OCI-LY7 (cell line): ENCODE measurements at regions not wholly inside any gene's neighbourhood (a gene's known extent, or its start where the extent isn't known, plus 50 kb on each side); places are given as distances from the start of the nearest gene placed in this dataset.

Experiments used
- BruUV-seq: library from RNA; stranded (reverse); fragments of 400-500 nt; replicated peaks from 2 replicates; lab custom pipeline; 2021; lab: Mats Ljungman, UMichigan
- CTCF ChIA-PET: fragments of 300-600 bp; sonication (Branson Sonifier 250); formaldehyde crosslinking; loops from one replicate; lab custom pipeline; 2022; ENCODE audit warnings: antibody characterized with exemption; ENCODE audit not compliant: unreplicated experiment; lab: Charles Lee
- POLR2A ChIA-PET: fragments of 300-600 bp; sonication (Branson Sonifier 250); formaldehyde crosslinking; loops from one replicate; lab custom pipeline; 2022; ENCODE audit warnings: antibody characterized with exemption; lab: Charles Lee
- DNase-seq: peaks from one replicate; pipeline ENCODE4 v3.0.0-alpha.2; 2015; ENCODE audit warnings: low spot score
- H2AFZ ChIP-seq: fragments of 200-600 bp; sonication (generic), shearing (Covaris generic); 2 replicates; pipeline ENCODE4 v1.6.1; 2014; ENCODE audit warnings: mild to moderate bottlenecking, antibody characterized with exemption, low read length, moderate library complexity
- H3K27ac ChIP-seq: fragments of 200-600 bp; sonication (generic); 2 replicates; pipeline ENCODE4 v1.5.1; 2014; ENCODE audit warnings: mixed run types, low read depth, mild to moderate bottlenecking, moderate library complexity, low read length, inconsistent platforms; ENCODE audit not compliant: poor library complexity, severe bottlenecking
- H3K36me3 ChIP-seq: fragments of 200-600 bp; sonication (generic); 2 replicates; pipeline ENCODE4 v1.6.1; 2014; ENCODE audit warnings: mild to moderate bottlenecking, antibody characterized with exemption, low read length, moderate library complexity, mixed read lengths; ENCODE audit not compliant: insufficient read depth
- H3K4me1 ChIP-seq: fragments of 200-600 bp; sonication (generic); 2 replicates; pipeline ENCODE4 v1.5.1; 2014; ENCODE audit warnings: mild to moderate bottlenecking, low read length; ENCODE audit not compliant: insufficient read depth, poor library complexity, severe bottlenecking
- H3K4me2 ChIP-seq: fragments of 200-600 bp; sonication (generic); 2 replicates; pipeline ENCODE4 v1.6.1; 2014; ENCODE audit warnings: mild to moderate bottlenecking, low read length
- H3K4me3 ChIP-seq: fragments of 200-600 bp; sonication (generic); 2 replicates; pipeline ENCODE4 v1.5.1; 2014; ENCODE audit warnings: mild to moderate bottlenecking, low read depth, low read length; ENCODE audit not compliant: poor library complexity, severe bottlenecking
- H3K79me2 ChIP-seq: fragments of 200-600 bp; sonication (generic); 2 replicates; pipeline ENCODE4 v1.6.1; 2016; ENCODE audit warnings: low read depth, mild to moderate bottlenecking, low read length, moderate library complexity, mixed read lengths; ENCODE audit not compliant: insufficient read depth
- H3K9me2 ChIP-seq: fragments of 200-600 bp; sonication (generic); 2 replicates; pipeline ENCODE4 v1.6.1; 2016; ENCODE audit warnings: mild to moderate bottlenecking, low read length, mixed read lengths; ENCODE audit not compliant: insufficient read depth
- H3K9me3 ChIP-seq: fragments of 200-600 bp; sonication (generic); 2 replicates; pipeline ENCODE4 v1.6.1; 2014; ENCODE audit warnings: mild to moderate bottlenecking, mixed run types, low read length, mixed read lengths
- H4K20me1 ChIP-seq: fragments of 200-600 bp; sonication (generic); 2 replicates; pipeline ENCODE4 v1.6.1; 2014; ENCODE audit warnings: mild to moderate bottlenecking, antibody characterized with exemption, low read length, moderate library complexity, mixed read lengths; ENCODE audit not compliant: insufficient read depth
- EZH2phosphoT487 ChIP-seq: fragments of 200-600 bp; sonication (generic); IDR thresholded peaks from 2 replicates; pipeline ENCODE4 v1.6.1; 2018; ENCODE audit warnings: low read depth, borderline replicate concordance, mild to moderate bottlenecking, mixed run types, antibody characterized with exemption, low read length, moderate library complexity, mixed read lengths
- intact Hi-C: fragments of 100-400 bp; cut with micrococcal nuclease; formaldehyde crosslinking; loops from one replicate; pipeline ENCODE4 v1.10.0; 2022; ENCODE audit not compliant: unreplicated experiment
- TF ChIP-seq, protein P1 (sequence below): fragments of 200-600 bp; sonication (generic); conservative IDR thresholded peaks from 2 replicates; pipeline ENCODE4 v1.5.1; 2014; ENCODE audit warnings: mild to moderate bottlenecking, antibody characterized with exemption, low read length, moderate library complexity, mixed read lengths

DNA sequence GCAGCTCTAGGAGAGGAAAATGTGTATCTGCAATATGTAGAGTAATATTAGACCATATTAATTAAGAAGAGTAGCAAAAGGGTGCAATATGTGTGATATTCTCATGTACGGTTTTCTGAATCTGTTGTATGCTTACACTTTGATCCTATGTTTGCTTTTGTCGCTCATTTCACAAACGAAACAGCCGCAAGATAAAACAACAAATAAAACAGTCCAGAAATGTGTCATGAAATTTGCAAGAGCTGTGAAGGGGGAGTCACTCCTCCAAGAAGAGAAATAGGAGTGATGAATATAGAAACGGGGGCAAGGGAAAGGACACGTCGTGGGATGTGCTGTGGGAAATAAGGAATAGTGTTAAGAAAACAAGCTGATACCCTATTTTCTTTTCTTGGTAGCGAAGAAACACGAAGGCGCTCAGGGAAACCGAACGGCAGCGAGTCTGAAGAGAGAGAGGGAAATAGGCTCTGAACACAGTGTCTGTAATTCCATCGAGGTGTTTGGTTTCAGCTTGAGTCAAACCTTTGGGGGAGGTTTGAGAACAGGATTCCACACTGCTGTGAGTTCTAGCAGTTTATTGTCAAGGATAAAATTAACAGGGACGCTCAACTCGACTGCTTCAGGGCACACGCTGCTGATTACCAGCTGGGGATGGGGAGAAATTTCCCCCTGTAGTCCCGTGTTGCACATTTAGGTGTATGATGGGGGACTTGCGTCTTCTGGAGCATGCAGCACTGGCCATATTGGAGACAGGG, 595.6 kb upstream of the TENM3 start:
- Histone ChIP-seq H3K9me2 (no peaks in the 10 kb centered on the region), H2AFZ (no peak overlapping the region), H3K79me2 (no peaks in the 10 kb centered on the region), H3K27ac (no peak overlapping the region), H3K4me3 (no peak overlapping the region), H4K20me1 (no peaks in the 10 kb centered on the region), H3K4me2 (no peak overlapping the region), H3K9me3 (no peaks in the 10 kb centered on the region), H3K4me1 (no peaks in the 10 kb centered on the region), H3K36me3 (no peaks in the 10 kb centered on the region)
- ChIA-PET CTCF (no interaction called here), POLR2A (interaction anchor here (0.6 kb wide), 1 partner anchor 1314 kb away, joined by 4 read pairs; no protein-coding TSS in a partner anchor)
- BruUV-seq = no TSS peak
- DNase-seq = no peak
- intact Hi-C loops = no loop called here
- no peak for TF ChIP-seq EZH2phosphoT487
- TF ChIP-seq, protein P1, sequence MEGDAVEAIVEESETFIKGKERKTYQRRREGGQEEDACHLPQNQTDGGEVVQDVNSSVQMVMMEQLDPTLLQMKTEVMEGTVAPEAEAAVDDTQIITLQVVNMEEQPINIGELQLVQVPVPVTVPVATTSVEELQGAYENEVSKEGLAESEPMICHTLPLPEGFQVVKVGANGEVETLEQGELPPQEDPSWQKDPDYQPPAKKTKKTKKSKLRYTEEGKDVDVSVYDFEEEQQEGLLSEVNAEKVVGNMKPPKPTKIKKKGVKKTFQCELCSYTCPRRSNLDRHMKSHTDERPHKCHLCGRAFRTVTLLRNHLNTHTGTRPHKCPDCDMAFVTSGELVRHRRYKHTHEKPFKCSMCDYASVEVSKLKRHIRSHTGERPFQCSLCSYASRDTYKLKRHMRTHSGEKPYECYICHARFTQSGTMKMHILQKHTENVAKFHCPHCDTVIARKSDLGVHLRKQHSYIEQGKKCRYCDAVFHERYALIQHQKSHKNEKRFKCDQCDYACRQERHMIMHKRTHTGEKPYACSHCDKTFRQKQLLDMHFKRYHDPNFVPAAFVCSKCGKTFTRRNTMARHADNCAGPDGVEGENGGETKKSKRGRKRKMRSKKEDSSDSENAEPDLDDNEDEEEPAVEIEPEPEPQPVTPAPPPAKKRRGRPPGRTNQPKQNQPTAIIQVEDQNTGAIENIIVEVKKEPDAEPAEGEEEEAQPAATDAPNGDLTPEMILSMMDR = no peak

DNA sequence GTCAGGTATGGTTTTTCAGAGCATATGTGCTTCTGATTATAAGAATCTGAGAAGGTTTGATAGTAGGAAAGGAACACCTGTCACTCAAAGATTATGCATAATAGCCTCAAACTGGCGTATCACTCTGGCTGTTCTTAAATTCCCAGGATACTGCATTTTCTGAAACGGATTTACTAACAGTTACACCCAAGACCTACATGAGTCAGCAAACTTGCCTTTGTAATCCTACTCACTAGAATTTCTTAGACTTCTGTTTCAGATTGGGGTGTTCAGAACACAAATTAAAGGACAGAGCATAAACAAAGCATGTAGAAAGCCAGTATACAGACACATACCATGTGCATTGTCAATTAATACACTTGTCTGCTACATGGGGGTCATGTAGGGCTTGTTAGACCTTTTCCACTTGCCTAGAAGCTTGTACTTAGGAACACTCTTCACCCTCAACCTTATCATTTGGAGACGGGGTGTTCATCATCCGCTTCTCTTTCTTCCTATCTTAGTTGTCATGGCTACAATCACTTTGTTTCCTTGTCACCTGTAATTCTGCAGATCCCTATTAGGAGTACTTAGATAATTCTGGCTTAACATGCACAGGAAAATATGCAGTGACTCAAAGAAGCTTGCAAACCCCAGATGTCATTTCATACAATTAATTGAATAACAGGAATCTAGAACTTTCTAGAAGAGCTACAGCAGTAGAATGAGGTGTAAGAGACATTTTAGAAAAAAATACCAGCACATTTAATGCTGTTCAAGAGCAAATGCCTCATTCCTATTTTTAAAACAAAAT, 593.0 kb upstream of the TENM3 start:
- CTCF ChIA-PET = no interaction called here
- BruUV-seq = no TSS peak
- POLR2A ChIA-PET = no interaction called here

More for the DNA sequence above, 593.0 kb upstream of the TENM3 start:
- Histone ChIP-seq H3K79me2 (no peaks in the 10 kb centered on the region), H3K9me2 (no peaks in the 10 kb centered on the region), H4K20me1 (no peaks in the 10 kb centered on the region), H3K4me3 (no peak overlapping the region), H3K27ac (no peak overlapping the region), H2AFZ (no peak overlapping the region), H3K4me1 (no peaks in the 10 kb centered on the region), H3K4me2 (no peak overlapping the region), H3K9me3 (no peaks in the 10 kb centered on the region), H3K36me3 (no peaks in the 10 kb centered on the region)
- TF ChIP-seq, protein P1 = no peak
- TF ChIP-seq EZH2phosphoT487 = no peak
- intact Hi-C loops = no loop called here
- DNase-seq = no peak
